H1 (cell line): ENCODE measurements at regions not wholly inside any gene's neighbourhood (a gene's known extent, or its start where the extent isn't known, plus 50 kb on each side); places are given as distances from the start of the nearest gene placed in this dataset.

Source experiments
- CTCF ChIA-PET: fragments of 300-600 bp; sonication (Branson Sonifier 250); formaldehyde crosslinking; loops from one replicate; lab custom pipeline; 2021; ENCODE audit not compliant: partially characterized antibody; lab: Charles Lee
- POLR2A ChIA-PET: fragments of 300-600 bp; sonication (Branson Sonifier 250); formaldehyde crosslinking; loops from one replicate; lab custom pipeline; 2021; ENCODE audit warnings: inconsistent platforms; ENCODE audit not compliant: partially characterized antibody; lab: Charles Lee
- DNase-seq, 2 experiments: peaks; one replicate each; pipeline versions ENCODE4 v3.0.0 to v3.0.0-alpha.2; 2010 to 2022; ENCODE audit warnings: low spot score in 2 of 2, low read depth in 1 of 2, mixed read lengths in 1 of 2
- FAIRE-seq: peaks from 2 replicates; lab custom pipeline; 2011; peaks lifted over from hg19 to GRCh38; lab: Jason Lieb, UNC
- H2AFZ ChIP-seq: 2 replicates; pipeline ENCODE4 v1.8.1; 2012; ENCODE audit warnings: low read length, inconsistent platforms
- H2AK5ac ChIP-seq: 2 replicates; pipeline ENCODE4 v1.6.1; 2013; ENCODE audit warnings: low read depth, low read length
- H2BK120ac ChIP-seq: replicated peaks from 2 replicates; pipeline ENCODE3; 2013; ENCODE audit warnings: low read depth, low read length, inconsistent platforms
- H2BK12ac ChIP-seq: 2 replicates; pipeline ENCODE4 v1.6.1; 2013; ENCODE audit warnings: low read depth, low read length
- H2BK15ac ChIP-seq: 2 replicates; pipeline ENCODE4 v1.6.1; 2013; ENCODE audit warnings: low read length
- H2BK20ac ChIP-seq: 2 replicates; pipeline ENCODE4 v1.6.1; 2013; ENCODE audit warnings: low read length
- H2BK5ac ChIP-seq: 2 replicates; pipeline ENCODE4 v1.6.1; 2013; ENCODE audit warnings: low read depth, low read length
- H3K14ac ChIP-seq: 2 replicates; pipeline ENCODE4 v1.6.1; 2013; ENCODE audit warnings: inconsistent platforms; ENCODE audit not compliant: insufficient read length
- H3K18ac ChIP-seq: 2 replicates; pipeline ENCODE4 v1.6.1; 2013; ENCODE audit warnings: low read length; ENCODE audit errors: extremely low read depth
- H3K23ac ChIP-seq: 2 replicates; pipeline ENCODE4 v1.6.1; 2013; ENCODE audit warnings: inconsistent platforms; ENCODE audit not compliant: insufficient read length
- H3K23me2 ChIP-seq: 2 replicates; pipeline ENCODE4 v1.6.1; 2013; ENCODE audit warnings: low read depth, low read length
- H3K27ac ChIP-seq: 2 replicates; pipeline ENCODE4 v1.6.1; 2011; ENCODE audit warnings: low read depth, low read length, inconsistent platforms
- H3K27me3 ChIP-seq, 4 experiments: replicated peaks in 1 of 4; 1 replicate in 1 of 4; 2 replicates in 3 of 4; pipeline versions ENCODE4 v1.6.1 to v1.8.1; 2011 to 2013; ENCODE audit warnings: low read length in 3 of 4, mild to moderate bottlenecking in 3 of 4, inconsistent platforms in 2 of 4, mixed read lengths in 2 of 4, moderate library complexity in 1 of 4; ENCODE audit not compliant: control insufficient read depth in 3 of 4, insufficient read depth in 3 of 4; ENCODE audit errors: extremely low read depth in 1 of 4
- H3K36me3 ChIP-seq, 4 experiments: 2 replicates each; pipeline versions ENCODE4 v1.6.1 to v1.8.1; 2011 to 2013; ENCODE audit warnings: mild to moderate bottlenecking in 4 of 4, low read length in 3 of 4, moderate library complexity in 2 of 4, control low read depth in 1 of 4, inconsistent platforms in 1 of 4; ENCODE audit not compliant: insufficient read depth in 4 of 4, control insufficient read depth in 2 of 4
- H3K4ac ChIP-seq: replicated peaks from 2 replicates; pipeline ENCODE3; 2013; ENCODE audit warnings: low read length, low read depth, mixed read lengths, inconsistent platforms; ENCODE audit not compliant: insufficient read length
- H3K4me1 ChIP-seq, 4 experiments: replicated peaks in 1 of 4; 1 replicate in 1 of 4; 2 replicates in 3 of 4; pipeline versions ENCODE4 v1.6.1 to v1.8.1; 2011 to 2013; ENCODE audit warnings: low read length in 3 of 4, inconsistent platforms in 2 of 4, mixed read lengths in 1 of 4; ENCODE audit not compliant: insufficient read depth in 4 of 4, control insufficient read depth in 3 of 4
- H3K4me2 ChIP-seq, 2 experiments: 2 replicates each; pipeline versions ENCODE4 v1.6.1 to v1.8.1; 2011 to 2013; ENCODE audit warnings: low read depth in 2 of 2, low read length in 2 of 2, control low read depth in 1 of 2, inconsistent platforms in 1 of 2, mild to moderate bottlenecking in 1 of 2; ENCODE audit not compliant: insufficient read depth in 1 of 2
- H3K4me3 ChIP-seq, 4 experiments: fragments of 200-600, 300-600 bp in 1 of 4; sonication (generic), shearing (Covaris generic), sonication (Bioruptor Twin) in 1 of 4; 2 replicates each; pipeline versions ENCODE4 v1.5.1 to v1.8.1; 2011 to 2016; ENCODE audit warnings: low read length in 4 of 4, low read depth in 3 of 4, control low read depth in 2 of 4, inconsistent platforms in 2 of 4, mild to moderate bottlenecking in 2 of 4, mixed read lengths in 1 of 4, moderate library complexity in 1 of 4; ENCODE audit not compliant: insufficient read depth in 2 of 4; ENCODE audit errors: extremely low read depth in 1 of 4
- H3K56ac ChIP-seq: replicated peaks from 2 replicates; pipeline ENCODE3; 2013; ENCODE audit warnings: low read depth, mild to moderate bottlenecking, mixed read lengths, low read length, inconsistent platforms; ENCODE audit not compliant: insufficient read length
- H3K79me1 ChIP-seq: 2 replicates; pipeline ENCODE4 v1.6.1; 2013; ENCODE audit warnings: low read depth, low read length, control low read depth
- H3K79me2 ChIP-seq, 2 experiments: 2 replicates each; pipeline versions ENCODE4 v1.6.1 to v1.8.1; 2012 to 2013; ENCODE audit warnings: low read length in 2 of 2, mild to moderate bottlenecking in 2 of 2, inconsistent platforms in 1 of 2; ENCODE audit not compliant: insufficient read depth in 2 of 2, control insufficient read depth in 1 of 2
- H3K9ac ChIP-seq, 4 experiments: replicated peaks in 1 of 4; 1 replicate in 1 of 4; 2 replicates in 3 of 4; pipeline versions ENCODE4 v1.6.1 to v1.8.1; 2011 to 2013; ENCODE audit warnings: low read depth in 3 of 4, low read length in 3 of 4, control low read depth in 2 of 4, mild to moderate bottlenecking in 2 of 4, moderate library complexity in 2 of 4, inconsistent platforms in 1 of 4; ENCODE audit errors: extremely low read depth in 1 of 4
- H3K9me3 ChIP-seq, 2 experiments: 2 replicates each; pipeline versions ENCODE4 v1.6.1 to v1.8.1; 2012 to 2013; ENCODE audit warnings: mild to moderate bottlenecking in 2 of 2, moderate library complexity in 2 of 2, control low read depth in 1 of 2, inconsistent platforms in 1 of 2, low read depth in 1 of 2, low read length in 1 of 2, mixed read lengths in 1 of 2; ENCODE audit not compliant: insufficient read depth in 2 of 2
- H4K20me1 ChIP-seq, 2 experiments: replicated peaks in 1 of 2; 2 replicates each; pipeline versions ENCODE3 to v1.8.1; 2011 to 2013; ENCODE audit warnings: inconsistent platforms in 2 of 2, low read length in 2 of 2, mild to moderate bottlenecking in 1 of 2; ENCODE audit not compliant: insufficient read depth in 2 of 2, control insufficient read depth in 1 of 2
- H4K5ac ChIP-seq: 2 replicates; pipeline ENCODE4 v1.6.1; 2013; ENCODE audit warnings: low read length, low read depth, mixed read lengths, inconsistent platforms; ENCODE audit not compliant: insufficient read length
- H4K8ac ChIP-seq: 2 replicates; pipeline ENCODE4 v1.8.0; 2013; ENCODE audit warnings: mild to moderate bottlenecking, moderate library complexity, low read length, inconsistent platforms; ENCODE audit not compliant: insufficient read depth; ENCODE audit errors: extremely low read depth
- H4K91ac ChIP-seq: replicated peaks from 2 replicates; pipeline ENCODE3; 2013; ENCODE audit warnings: low read length, mixed read lengths, inconsistent platforms; ENCODE audit not compliant: insufficient read length
- GTF2F1 ChIP-seq: IDR thresholded peaks from 2 replicates; pipeline ENCODE4 v1.6.1; 2012; ENCODE audit warnings: low read depth, low read length, improper control_type of control experiment, borderline replicate concordance
- SIRT6 ChIP-seq: IDR thresholded peaks from one replicate; pipeline ENCODE4 v1.7.1; 2012; ENCODE audit warnings: low read length, inconsistent platforms
- WGBS, 2 experiments: shearing (Covaris generic) in 1 of 2; methylation state at CpG; one replicate each; pipeline versions ENCODE4 v1.1.6 to v1.1.7; 2013 to 2015; ENCODE audit warnings: low lambda C conversion rate in 2 of 2, mixed read lengths in 2 of 2, inconsistent platforms in 1 of 2, low coverage in 1 of 2, missing lambda C conversion rate in 1 of 2; ENCODE audit not compliant: insufficient replicate concordance in 2 of 2, insufficient coverage in 1 of 2, insufficient read length in 1 of 2; ENCODE audit errors: extremely low coverage in 1 of 2, missing lambda C conversion rate in 1 of 2; 5-methylcytosine and 5-hydroxymethylcytosine counted together

- Histone ChIP-seq H3K36me3 (no peaks in the 10 kb centered on the region), H2BK120ac (no peak overlapping the region), H3K27ac (no peak overlapping the region), H3K79me2 (no peaks in the 10 kb centered on the region), H2BK20ac (no peak overlapping the region), H3K14ac (no peak overlapping the region), H3K9ac (no peak overlapping the region), H4K5ac (no peak overlapping the region), H3K4me1 (no peaks in the 10 kb centered on the region), H3K4me2 (no peak overlapping the region), H3K4me3 (no peak overlapping the region), H3K18ac (no peak overlapping the region), H3K23ac (no peak overlapping the region), H3K23me2 (no peaks in the 10 kb centered on the region), H3K56ac (no peak overlapping the region), H2BK12ac (no peak overlapping the region), H4K8ac (no peak overlapping the region), H4K91ac (no peak overlapping the region), H3K79me1 (no peaks in the 10 kb centered on the region), H2AFZ (no peak overlapping the region), H3K9me3 (no peaks in the 10 kb centered on the region), H4K20me1 (no peaks in the 10 kb centered on the region), H3K4ac (no peak overlapping the region), H2AK5ac (no peak overlapping the region), H2BK5ac (no peak overlapping the region), H3K27me3 (no peaks in the 10 kb centered on the region), H2BK15ac (no peak overlapping the region)
- DNase-seq (no peak), FAIRE-seq (no peak)
- POLR2A ChIA-PET, result no interaction called here
- CTCF ChIA-PET, result interaction anchor here (1.2 to 1.3 kb wide), 2 partner anchors 13 to 21 kb away, joined by 3 read pairs; no protein-coding TSS in a partner anchor
- WGBS, 2 experiments, result 92% methylated on average over 3 of the region's 3 CpGs; no CpG with 5 or more reads in 1 of the 2 experiments
- no peak for TF ChIP-seq GTF2F1
- TF ChIP-seq SIRT6, result no peak
These were observed 74.0 kb upstream of the PLSCR5 start for GRCh38 chr3:146679191-146679590.
